K562 (cell line): ENCODE measurements at regions not wholly inside any gene's neighbourhood (a gene's known extent, or its start where the extent isn't known, plus 50 kb on each side); places are given as distances from the start of the nearest gene placed in this dataset.
A peak's percentile ranks its signal among the peaks of the same experiment; 100 is the strongest.

Experiments used
- ATAC-seq: fragments of 200-7000 bp; cut with Tn5 transposase; 3 replicates; pipeline ENCODE4 v1.9.1; 2020; ENCODE audit warnings: moderate library complexity
- BruUV-seq: library from RNA; stranded (reverse); fragments of 400-500 nt; replicated peaks from 2 replicates; lab custom pipeline; 2021; lab: Mats Ljungman, UMichigan
- CTCF ChIA-PET: fragments of 300-600 bp; formaldehyde crosslinking; extraction: SDS; loops from one replicate; lab custom pipeline; 2021; ENCODE audit warnings: low intra/inter-chr PET ratio; lab: Yijun Ruan, JAX
- POLR2A ChIA-PET: fragments of 300-600, 350-650 bp; sonication (Branson Sonifier 250); formaldehyde crosslinking; extraction: SDS; loops from one replicate; lab custom pipeline; 2021; ENCODE audit warnings: antibody characterized with exemption, inconsistent platforms; lab: Yijun Ruan, JAX
- DNase-seq, 4 experiments: peaks; one replicate each; pipeline versions ENCODE4 v3.0.0 to v3.0.0-alpha.2; 2011 to 2018; ENCODE audit warnings: low spot score in 3 of 4, mixed read lengths in 3 of 4; ENCODE audit errors: extremely low read depth in 1 of 4
- FAIRE-seq: peaks from 2 replicates; lab custom pipeline; 2011; peaks lifted over from hg19 to GRCh38; lab: Jason Lieb, UNC
- H2AFZ ChIP-seq: 2 replicates; pipeline ENCODE4 v1.6.0; 2011; ENCODE audit warnings: low read depth, low read length, control low read depth, inconsistent platforms
- H3K27ac ChIP-seq: fragments of 200-600 bp; 3 replicates; pipeline ENCODE4 v1.8.0; 2011; ENCODE audit warnings: low read depth, mild to moderate bottlenecking, control low read depth, inconsistent platforms, low read length, moderate library complexity, mixed read lengths; ENCODE audit errors: extremely low read depth
- H3K27me3 ChIP-seq, 2 experiments: fragments of 300-600 bp in 1 of 2; 2 replicates in 1 of 2; 3 replicates in 1 of 2; pipeline versions ENCODE4 v1.6.0 to v1.8.0; 2011; ENCODE audit warnings: inconsistent platforms in 2 of 2, low read length in 2 of 2, mild to moderate bottlenecking in 1 of 2, mixed read lengths in 1 of 2, moderate library complexity in 1 of 2; ENCODE audit not compliant: control insufficient read depth in 2 of 2, insufficient read depth in 2 of 2
- H3K36me3 ChIP-seq: fragments of 300-600 bp; 3 replicates; pipeline ENCODE4 v1.8.0; 2011; ENCODE audit warnings: mild to moderate bottlenecking, low read length, inconsistent platforms; ENCODE audit not compliant: control insufficient read depth, insufficient read depth
- H3K4me1 ChIP-seq, 2 experiments: fragments of 200-600 bp in 1 of 2; replicated peaks in 1 of 2; 2 replicates in 1 of 2; 3 replicates in 1 of 2; pipeline versions ENCODE4 v1.5.1 to v1.8.0; 2011; ENCODE audit warnings: inconsistent platforms in 2 of 2, low read length in 2 of 2, mild to moderate bottlenecking in 1 of 2, mixed read lengths in 1 of 2, moderate library complexity in 1 of 2; ENCODE audit not compliant: control insufficient read depth in 2 of 2, insufficient read depth in 2 of 2
- H3K4me2 ChIP-seq: 2 replicates; pipeline ENCODE4 v1.6.1; 2011; ENCODE audit warnings: low read length, control low read depth, inconsistent platforms, mixed read lengths; ENCODE audit not compliant: insufficient read depth
- H3K4me3 ChIP-seq: fragments of 200-600 bp; sonication (generic), shearing (Covaris generic); 2 replicates; pipeline ENCODE4 v1.5.1; 2016; ENCODE audit warnings: control low read depth, inconsistent platforms
- H3K79me2 ChIP-seq: fragments of 200-600 bp; 3 replicates; pipeline ENCODE4 v1.8.0; 2011; ENCODE audit warnings: low read length, inconsistent platforms; ENCODE audit not compliant: control insufficient read depth, insufficient read depth
- H3K9ac ChIP-seq, 2 experiments: 2 replicates each; pipeline versions ENCODE4 v1.6.0 to v1.6.1; 2011; ENCODE audit warnings: low read depth in 2 of 2, low read length in 2 of 2, control low read depth in 1 of 2, inconsistent platforms in 1 of 2, mild to moderate bottlenecking in 1 of 2, mixed read lengths in 1 of 2; ENCODE audit not compliant: insufficient read depth in 1 of 2
- H3K9me1 ChIP-seq: one replicate; pipeline ENCODE4 v1.6.0; 2011; ENCODE audit warnings: inconsistent platforms, mild to moderate bottlenecking, low read length, moderate library complexity; ENCODE audit not compliant: control insufficient read depth, insufficient read depth
- H3K9me3 ChIP-seq: replicated peaks from 2 replicates; pipeline ENCODE4 v1.5.1; 2011; ENCODE audit warnings: low read depth, low read length, inconsistent platforms; ENCODE audit not compliant: control insufficient read depth, insufficient read depth
- H4K20me1 ChIP-seq: replicated peaks from 2 replicates; pipeline ENCODE4 v1.6.1; 2011; ENCODE audit warnings: low read length, inconsistent platforms, mixed read lengths; ENCODE audit not compliant: control insufficient read depth, insufficient read depth
- BRCA1 ChIP-seq, 2 experiments: fragments of 450-650 bp in 1 of 2; sonication (generic) in 1 of 2; formaldehyde crosslinking in 1 of 2; IDR thresholded peaks; 2 replicates each; pipeline versions ENCODE4 v1.5.0 to v1.6.1; 2017 to 2020; ENCODE audit warnings: mild to moderate bottlenecking in 1 of 2, missing genetic modification reagents in 1 of 2
- CEBPB ChIP-seq: fragments of 450-650 bp; IDR thresholded peaks from 2 replicates; pipeline ENCODE4 v1.6.1; 2016; ENCODE audit warnings: missing genetic modification characterization, missing compliant biosample characterization
- NR0B1 ChIP-seq: fragments of 450-650 bp; IDR thresholded peaks from one replicate; pipeline ENCODE4 v1.6.1; 2018; ENCODE audit warnings: mild to moderate bottlenecking, moderate library complexity; ENCODE audit not compliant: partially characterized antibody
- SIN3B ChIP-seq: fragments of 450-650 bp; IDR thresholded peaks from 2 replicates; pipeline ENCODE4 v1.6.1; 2017; ENCODE audit warnings: low read depth, mild to moderate bottlenecking, moderate library complexity
- SRSF3 ChIP-seq: fragments of 200-400 bp; formaldehyde crosslinking; IDR thresholded peaks from 2 replicates; pipeline ENCODE4 v1.6.1; 2016; ENCODE audit warnings: mild to moderate bottlenecking, low read length, moderate library complexity; ENCODE audit not compliant: insufficient read depth
- WGBS: fragments of 100-300 bp; shearing (Covaris generic); methylation state at CpG from one replicate; pipeline ENCODE4 v1.1.6; 2016; ENCODE audit warnings: low coverage, mixed read lengths; ENCODE audit not compliant: insufficient coverage; ENCODE audit errors: missing lambda C conversion rate; 5-methylcytosine and 5-hydroxymethylcytosine counted together
- in situ Hi-C: fragments of 300-500 bp; cut with MboI; formaldehyde crosslinking; loops from 4 replicates; pipeline ENCODE4 v1.15.0; 2018; ENCODE audit warnings: inconsistent platforms, mixed read lengths
- intact Hi-C: fragments of 100-400 bp; cut with micrococcal nuclease; formaldehyde crosslinking; loops from 2 replicates; pipeline ENCODE4 v1.14.2; 2022
- TF ChIP-seq, protein P1 (sequence below): fragments of 250-450 bp; sonication (Bioruptor Pico); IDR thresholded peaks from 2 replicates; pipeline ENCODE4 v1.4.0; 2020

DNA sequence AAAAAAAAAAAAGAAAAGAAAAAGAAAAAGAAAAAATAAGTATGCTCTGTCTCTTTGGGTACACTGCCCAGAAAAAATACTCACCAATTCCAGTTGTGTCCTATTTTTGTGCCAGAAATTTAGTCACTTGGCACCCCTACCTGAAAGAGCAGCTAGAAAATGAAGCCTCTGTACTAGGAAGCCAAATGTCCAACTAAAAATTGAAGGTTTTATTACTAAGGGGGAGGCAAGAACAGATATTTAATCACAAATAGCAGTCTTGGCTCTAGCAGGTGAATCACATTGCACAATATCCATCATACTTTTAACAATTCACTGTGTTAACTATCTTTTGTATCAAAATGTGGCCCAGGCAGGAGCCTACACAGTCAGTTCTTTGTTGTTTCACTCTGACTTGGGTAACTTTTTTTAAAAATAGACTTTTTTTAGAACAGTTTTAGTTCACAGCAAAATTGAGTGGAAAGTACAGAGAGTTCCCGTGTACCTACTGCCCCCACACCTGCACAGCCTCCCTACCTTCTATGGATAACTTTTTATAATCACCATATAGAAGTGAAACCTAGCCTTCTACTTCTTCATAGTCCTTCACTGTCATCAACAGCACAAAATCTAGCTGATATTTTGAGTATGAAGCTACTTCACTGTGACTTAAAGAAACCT, 87.1 kb upstream of the ATF7IP start:
- ChIA-PET CTCF (no interaction called here), POLR2A (no interaction called here)
- DNase-seq (no peak), FAIRE-seq (no peak), ATAC-seq (no peak)
- Histone ChIP-seq H3K9ac (no peak overlapping the region), H3K4me2 (no peak overlapping the region), H4K20me1 (no peaks in the 10 kb centered on the region), H3K36me3 (no peaks in the 10 kb centered on the region), H3K4me3 (no peak overlapping the region), H3K9me3 (peaks cover 9% of the 10 kb centered on the region), H3K27me3 (no peaks in the 10 kb centered on the region)
- WGBS: 63% methylated on average over 1 of the region's 1 CpG
- BruUV-seq: no TSS peak
- intact Hi-C loops (no loop called here), in situ Hi-C loops (no loop called here)
- TF ChIP-seq BRCA1 (IDR thresholded peaks at IDR 0.05) (no peak), BRCA1 (CRISPR knock-in tag; IDR thresholded peaks at IDR 0.05) (no peak), CEBPB (tag) (peak; percentile 37; the same call in 1 of the 2 replicates), SIN3B (no peak), SRSF3 (no peak), NR0B1 (no peak)
- TF ChIP-seq, protein P1, sequence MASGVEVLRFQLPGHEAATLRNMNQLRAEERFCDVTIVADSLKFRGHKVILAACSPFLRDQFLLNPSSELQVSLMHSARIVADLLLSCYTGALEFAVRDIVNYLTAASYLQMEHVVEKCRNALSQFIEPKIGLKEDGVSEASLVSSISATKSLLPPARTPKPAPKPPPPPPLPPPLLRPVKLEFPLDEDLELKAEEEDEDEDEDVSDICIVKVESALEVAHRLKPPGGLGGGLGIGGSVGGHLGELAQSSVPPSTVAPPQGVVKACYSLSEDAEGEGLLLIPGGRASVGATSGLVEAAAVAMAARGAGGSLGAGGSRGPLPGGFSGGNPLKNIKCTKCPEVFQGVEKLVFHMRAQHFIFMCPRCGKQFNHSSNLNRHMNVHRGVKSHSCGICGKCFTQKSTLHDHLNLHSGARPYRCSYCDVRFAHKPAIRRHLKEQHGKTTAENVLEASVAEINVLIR (CRISPR knock-in tag): no peak
- TF ChIP-seq, all 486 proteins: peak for 1
- H2AFZ ChIP-seq: no peak overlapping the region
- H3K27ac ChIP-seq: no peak overlapping the region
- peaks cover 0 to 6% of the 10 kb centered on the region in 2 experiments; a peak in 4 of 5 replicates for H3K4me1 ChIP-seq
- H3K9me1 ChIP-seq: no peaks in the 10 kb centered on the region
- no peaks in the 10 kb centered on the region for H3K79me2 ChIP-seq
